ENCODE measurements at regions not wholly inside any gene's neighbourhood (a gene's known extent, or its start where the extent isn't known, plus 50 kb on each side); places are given as distances from the start of the nearest gene placed in this dataset.
A peak's percentile ranks its signal among the peaks of the same experiment; 100 is the strongest.
"Not testable (repeated sequence)": the region's sequence is repeated elsewhere in the genome, so short reads cannot be mapped to it uniquely, and the experiment has no call there.

GRCh38 chr5:50898966-50899365, 232.5 kb downstream of the PARP8 start:
- no peaks in the 10 kb centered on the region for H4K20me1 ChIP-seq (ENCODE audit: insufficient read depth, poor library complexity, severe bottlenecking)

DNA sequence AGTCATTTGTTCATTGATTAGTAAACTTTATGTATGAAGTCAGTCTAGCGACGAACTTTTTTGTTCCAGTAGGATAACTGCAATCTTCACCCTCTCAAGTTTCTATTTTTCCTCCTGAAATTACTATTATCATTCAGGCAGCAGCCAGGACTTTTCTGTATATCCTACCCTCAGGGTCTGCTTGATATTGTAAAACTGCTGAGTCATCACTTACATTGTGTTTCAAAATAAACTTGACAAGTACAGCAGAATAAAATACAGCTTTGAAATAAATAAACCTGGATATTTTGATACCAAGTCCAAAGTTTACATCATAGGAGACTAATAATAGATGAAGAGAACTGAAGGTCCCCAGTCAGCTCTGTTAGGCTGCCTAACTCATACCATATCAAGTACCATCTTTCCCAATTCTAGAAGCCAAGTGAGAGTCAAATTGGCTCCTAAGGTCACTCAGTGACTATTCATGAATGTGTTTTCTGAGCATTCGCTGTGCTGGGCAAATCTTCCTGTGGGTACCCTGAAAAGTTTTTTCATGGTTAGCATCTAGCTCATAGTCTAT, 234.6 kb downstream of the PARP8 start:
- Histone ChIP-seq H3K4me3 (no peak overlapping the region), H3K36me3 (replicated peaks; ENCODE audit: insufficient read depth, low read depth) (no peaks in the 10 kb centered on the region), H3K27me3 (no peaks in the 10 kb centered on the region), H3K9me3 (ENCODE audit: low read depth) (no peaks in the 10 kb centered on the region), H3K4me2 (peak overlapping the region; percentile 40), H3K27ac (no peak overlapping the region), H4K20me1 (ENCODE audit: insufficient read depth, poor library complexity, severe bottlenecking) (no peaks in the 10 kb centered on the region), H3K9me2 (replicated peaks; ENCODE audit: insufficient read depth) (no peaks in the 10 kb centered on the region), H3K79me2 (no peaks in the 10 kb centered on the region), H3K4me1 (ENCODE audit: insufficient read depth) (peaks cover 9% of the 10 kb centered on the region), H2AFZ (no peak overlapping the region)
- no peak for DNase-seq (ENCODE audit: low spot score)
- WGBS (ENCODE audit: low lambda C conversion rate, missing lambda C conversion rate): 77% methylated on average over 3 of the region's 3 CpGs
- TF ChIP-seq EZH2 (IDR thresholded peaks at IDR 0.05; ENCODE audit: borderline replicate concordance) (no peak), EZH2phosphoT487 (IDR thresholded peaks at IDR 0.05; ENCODE audit: low read depth, severe bottlenecking, unreplicated experiment) (no peak)
- TF ChIP-seq, protein P1, sequence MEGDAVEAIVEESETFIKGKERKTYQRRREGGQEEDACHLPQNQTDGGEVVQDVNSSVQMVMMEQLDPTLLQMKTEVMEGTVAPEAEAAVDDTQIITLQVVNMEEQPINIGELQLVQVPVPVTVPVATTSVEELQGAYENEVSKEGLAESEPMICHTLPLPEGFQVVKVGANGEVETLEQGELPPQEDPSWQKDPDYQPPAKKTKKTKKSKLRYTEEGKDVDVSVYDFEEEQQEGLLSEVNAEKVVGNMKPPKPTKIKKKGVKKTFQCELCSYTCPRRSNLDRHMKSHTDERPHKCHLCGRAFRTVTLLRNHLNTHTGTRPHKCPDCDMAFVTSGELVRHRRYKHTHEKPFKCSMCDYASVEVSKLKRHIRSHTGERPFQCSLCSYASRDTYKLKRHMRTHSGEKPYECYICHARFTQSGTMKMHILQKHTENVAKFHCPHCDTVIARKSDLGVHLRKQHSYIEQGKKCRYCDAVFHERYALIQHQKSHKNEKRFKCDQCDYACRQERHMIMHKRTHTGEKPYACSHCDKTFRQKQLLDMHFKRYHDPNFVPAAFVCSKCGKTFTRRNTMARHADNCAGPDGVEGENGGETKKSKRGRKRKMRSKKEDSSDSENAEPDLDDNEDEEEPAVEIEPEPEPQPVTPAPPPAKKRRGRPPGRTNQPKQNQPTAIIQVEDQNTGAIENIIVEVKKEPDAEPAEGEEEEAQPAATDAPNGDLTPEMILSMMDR (IDR thresholded peaks at IDR 0.05; ENCODE audit: poor library complexity): no peak

More at GRCh38 chr5:50898966-50899365, 232.5 kb downstream of the PARP8 start:
- Histone ChIP-seq H3K4me2 (no peak overlapping the region), H3K4me3 (no peak overlapping the region), H3K27ac (no peak overlapping the region), H3K9me2 (replicated peaks; ENCODE audit: insufficient read depth) (no peaks in the 10 kb centered on the region), H3K4me1 (ENCODE audit: insufficient read depth) (peaks cover 9% of the 10 kb centered on the region), H3K27me3 (no peaks in the 10 kb centered on the region), H3K79me2 (no peaks in the 10 kb centered on the region), H3K36me3 (replicated peaks; ENCODE audit: insufficient read depth, low read depth) (no peaks in the 10 kb centered on the region), H3K9me3 (ENCODE audit: low read depth) (no peaks in the 10 kb centered on the region), H2AFZ (no peak overlapping the region)
- DNase-seq (ENCODE audit: low spot score): no peak
- no peak for TF ChIP-seq EZH2 (IDR thresholded peaks at IDR 0.05; ENCODE audit: borderline replicate concordance)

DNA sequence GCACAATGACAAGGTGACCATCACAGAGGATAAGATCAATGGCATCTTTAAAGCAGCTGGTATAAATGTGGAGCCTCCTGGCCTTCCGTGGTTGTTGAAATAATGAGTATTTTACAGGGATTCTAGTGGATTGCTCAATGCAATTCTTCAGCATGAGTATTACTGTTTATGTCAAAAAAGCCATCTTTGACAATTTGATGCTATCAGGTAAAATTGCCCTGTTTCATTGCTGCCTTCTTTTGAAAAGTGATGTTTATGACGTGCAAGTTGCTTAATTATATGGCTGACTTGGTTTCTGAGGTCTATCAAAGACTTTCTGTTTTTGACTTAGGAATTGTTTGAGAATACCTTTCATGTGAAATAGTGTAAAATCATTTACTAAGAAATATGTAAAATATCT, 237.2 kb downstream of the PARP8 start:
- Histone ChIP-seq H3K9me2 (replicated peaks; ENCODE audit: insufficient read depth) (no peaks in the 10 kb centered on the region), H3K79me2 (no peaks in the 10 kb centered on the region), H3K36me3 (replicated peaks; ENCODE audit: insufficient read depth, low read depth) (no peaks in the 10 kb centered on the region), H3K4me2 (no peak overlapping the region), H3K27ac (no peak overlapping the region), H3K4me3 (no peak overlapping the region), H3K9me3 (ENCODE audit: low read depth) (no peaks in the 10 kb centered on the region), H2AFZ (no peak overlapping the region), H3K27me3 (no peaks in the 10 kb centered on the region), H4K20me1 (ENCODE audit: insufficient read depth, poor library complexity, severe bottlenecking) (no peaks in the 10 kb centered on the region), H3K4me1 (ENCODE audit: insufficient read depth) (peaks cover 9% of the 10 kb centered on the region)
- TF ChIP-seq EZH2phosphoT487 (IDR thresholded peaks at IDR 0.05; ENCODE audit: low read depth, severe bottlenecking, unreplicated experiment) (no peak), EZH2 (IDR thresholded peaks at IDR 0.05; ENCODE audit: borderline replicate concordance) (no peak)
- TF ChIP-seq, protein P1 (IDR thresholded peaks at IDR 0.05; ENCODE audit: poor library complexity): no peak
- no peak for DNase-seq (ENCODE audit: low spot score)
- WGBS (ENCODE audit: low lambda C conversion rate, missing lambda C conversion rate): 60% methylated on average over 2 of the region's 2 CpGs

GRCh38 chr5:50905996-50906570, 239.6 kb downstream of the PARP8 start:
- WGBS (ENCODE audit: low lambda C conversion rate, missing lambda C conversion rate): 75% methylated on average over 2 of the region's 2 CpGs
- Histone ChIP-seq H3K9me2 (replicated peaks; ENCODE audit: insufficient read depth) (no peaks in the 10 kb centered on the region), H2AFZ (no peak overlapping the region), H3K4me2 (no peak overlapping the region), H4K20me1 (ENCODE audit: insufficient read depth, poor library complexity, severe bottlenecking) (no peaks in the 10 kb centered on the region), H3K9me3 (ENCODE audit: low read depth) (no peaks in the 10 kb centered on the region), H3K36me3 (replicated peaks; ENCODE audit: insufficient read depth, low read depth) (no peaks in the 10 kb centered on the region), H3K27ac (no peak overlapping the region), H3K27me3 (no peaks in the 10 kb centered on the region), H3K79me2 (no peaks in the 10 kb centered on the region), H3K4me3 (no peak overlapping the region), H3K4me1 (ENCODE audit: insufficient read depth) (no peaks in the 10 kb centered on the region)
- TF ChIP-seq EZH2 (IDR thresholded peaks at IDR 0.05; ENCODE audit: borderline replicate concordance) (no peak), EZH2phosphoT487 (IDR thresholded peaks at IDR 0.05; ENCODE audit: low read depth, severe bottlenecking, unreplicated experiment) (no peak)
- TF ChIP-seq, protein P1 (IDR thresholded peaks at IDR 0.05; ENCODE audit: poor library complexity): no peak
- no peak for DNase-seq (ENCODE audit: low spot score)

DNA sequence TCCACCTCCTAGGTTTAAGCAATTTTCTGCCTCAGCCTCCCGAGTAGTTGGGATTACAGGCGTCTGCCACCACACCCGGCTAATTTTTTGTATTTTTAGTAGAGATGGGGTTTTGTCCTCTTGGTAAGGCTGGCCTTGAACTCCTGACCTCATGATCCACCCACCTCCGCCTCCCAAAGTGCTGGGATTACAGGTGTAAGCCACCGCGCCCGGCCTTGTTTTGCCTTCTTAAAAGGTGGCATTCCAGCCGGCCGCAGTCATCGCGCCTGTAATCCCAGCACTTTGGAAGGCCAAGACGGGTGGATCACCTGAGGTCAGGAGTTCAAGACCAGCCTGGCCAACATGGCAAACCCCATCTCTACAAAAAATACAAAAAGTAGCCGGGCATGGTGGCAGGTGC, 253.7 kb downstream of the PARP8 start:
- H3K4me1 ChIP-seq (ENCODE audit: insufficient read depth); H3K27me3 ChIP-seq; DNase-seq (ENCODE audit: low spot score); H3K79me2 ChIP-seq; H3K9me2 ChIP-seq (replicated peaks; ENCODE audit: insufficient read depth); H2AFZ ChIP-seq; H3K4me3 ChIP-seq; H3K27ac ChIP-seq; H3K4me2 ChIP-seq; H4K20me1 ChIP-seq (ENCODE audit: insufficient read depth, poor library complexity, severe bottlenecking); H3K9me3 ChIP-seq (ENCODE audit: low read depth); H3K36me3 ChIP-seq (replicated peaks; ENCODE audit: insufficient read depth, low read depth): not testable (repeated sequence)
- 95% methylated on average over 13 of the region's 13 CpGs for WGBS (ENCODE audit: low lambda C conversion rate, missing lambda C conversion rate)

Measured in hepatocyte (in vitro differentiated cells).